ENCODE measurements at regions not wholly inside any gene's neighbourhood (a gene's known extent, or its start where the extent isn't known, plus 50 kb on each side); places are given as distances from the start of the nearest gene placed in this dataset.

DNA sequence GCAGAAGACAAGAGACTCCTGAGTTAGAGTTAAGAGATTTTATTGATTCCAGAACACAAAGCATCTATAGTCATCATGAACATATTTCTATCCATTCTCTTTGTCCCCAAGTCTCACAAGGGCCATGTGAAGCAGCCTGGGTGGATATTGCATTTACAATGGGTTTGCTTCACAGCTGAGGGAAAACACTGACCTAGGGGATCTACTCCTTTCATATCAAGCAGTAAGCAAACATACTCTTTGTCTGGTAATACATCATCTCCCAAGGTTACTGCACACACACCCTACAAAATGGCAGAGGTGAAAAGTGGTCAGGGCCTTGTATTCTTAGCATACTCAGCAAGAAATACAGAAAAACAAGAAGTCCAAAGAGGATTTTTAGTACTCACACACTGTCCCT lies 267.7 kb upstream of the BCHE start:
- Histone ChIP-seq H3K27me3 (no peaks in the 10 kb centered on the region), H3K27ac (no peak overlapping the region), H3K4me3 (no peak overlapping the region), H3K36me3 (no peaks in the 10 kb centered on the region), H3K4me1 (peaks cover 2% of the 10 kb centered on the region; the same call in 1 of the 2 replicates), H3K9me3 (replicated peaks) (no peaks in the 10 kb centered on the region)
- DNase-seq: no peak

DNA sequence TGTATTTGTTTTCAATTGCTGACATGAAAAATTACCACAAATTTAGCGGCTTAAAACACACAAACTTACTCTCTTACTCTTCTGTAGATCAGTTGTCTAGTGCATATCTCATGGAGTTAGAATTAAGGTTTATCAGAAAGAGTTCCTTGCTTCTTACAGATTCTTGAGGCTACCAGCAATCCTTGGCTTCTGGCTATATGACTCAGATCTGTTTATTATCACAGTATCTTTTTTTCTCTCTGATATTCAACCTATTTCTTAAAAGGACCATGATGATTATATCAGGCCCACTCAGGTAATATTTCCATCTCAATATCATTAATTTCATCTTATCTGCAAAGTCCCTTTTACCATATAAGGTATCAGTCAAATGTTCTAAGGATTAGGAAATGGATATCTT lies 263.5 kb upstream of the BCHE start:
- H3K36me3 ChIP-seq: no peaks in the 10 kb centered on the region
- no peaks in the 10 kb centered on the region for H3K4me1 ChIP-seq
- no peak overlapping the region for H3K4me3 ChIP-seq
- H3K27me3 ChIP-seq: no peaks in the 10 kb centered on the region
- H3K27ac ChIP-seq: no peak overlapping the region
- no peaks in the 10 kb centered on the region for H3K9me3 ChIP-seq (replicated peaks)
- DNase-seq: no peak

DNA sequence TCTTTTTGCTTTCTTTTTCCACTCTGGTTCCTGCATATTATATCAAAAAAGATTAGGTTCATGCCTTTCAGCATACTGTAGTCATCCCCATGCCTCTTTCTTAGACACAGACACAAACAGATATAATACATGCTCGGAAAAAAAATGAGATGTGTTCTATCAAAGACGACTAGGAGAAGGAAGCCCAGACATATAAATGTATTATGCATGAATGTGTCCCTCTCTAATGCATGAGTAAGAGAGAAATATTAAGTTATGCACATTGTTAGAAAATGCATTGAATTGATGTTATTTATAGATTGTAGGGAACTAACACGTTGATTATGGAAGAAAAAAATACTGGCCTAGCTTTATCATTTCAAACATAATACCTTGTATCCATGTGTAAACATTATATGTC lies 252.4 kb upstream of the BCHE start:
- Histone ChIP-seq H3K4me1 (no peaks in the 10 kb centered on the region), H3K9me3 (replicated peaks) (no peaks in the 10 kb centered on the region), H3K27ac (no peak overlapping the region), H3K36me3 (no peaks in the 10 kb centered on the region), H3K4me3 (no peak overlapping the region), H3K27me3 (no peaks in the 10 kb centered on the region)
- no peak for DNase-seq

DNA sequence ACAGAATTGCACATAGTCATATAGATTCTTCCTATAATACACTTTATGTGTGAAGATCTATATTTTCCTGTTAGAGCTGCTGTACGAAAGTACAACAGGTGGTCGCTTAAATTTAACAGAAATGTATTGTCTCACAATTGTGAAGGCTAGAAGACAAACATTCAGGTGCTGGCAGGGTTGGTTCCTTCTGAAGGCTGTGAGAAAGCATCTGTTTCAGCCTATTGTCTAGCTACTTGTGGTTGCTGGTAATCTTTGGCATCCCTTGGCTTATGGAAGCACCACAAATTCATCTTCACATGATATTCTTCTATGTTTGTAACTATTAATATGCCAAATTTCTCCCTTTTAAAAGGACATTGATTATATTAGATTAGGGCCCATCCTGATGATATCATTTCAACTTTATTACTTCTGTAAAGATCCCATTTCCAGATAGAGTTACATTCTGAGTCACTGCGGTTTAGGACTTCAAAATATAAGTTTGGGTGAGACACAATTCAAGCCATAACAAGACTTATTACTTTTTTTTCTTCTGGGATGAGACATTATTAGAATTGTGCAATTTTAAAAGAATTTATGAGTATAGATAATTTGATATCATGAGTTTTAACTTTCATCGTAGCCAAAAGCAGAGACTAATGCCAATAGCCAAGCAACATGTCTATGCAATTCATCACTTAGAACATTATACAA lies 248.1 kb upstream of the BCHE start:
- Histone ChIP-seq H3K4me3 (no peak overlapping the region), H3K9me3 (replicated peaks) (no peaks in the 10 kb centered on the region), H3K36me3 (no peaks in the 10 kb centered on the region), H3K27ac (no peak overlapping the region), H3K4me1 (no peaks in the 10 kb centered on the region), H3K27me3 (no peaks in the 10 kb centered on the region)
- peak in 1 of 2 experiments; percentile 13 for DNase-seq

DNA sequence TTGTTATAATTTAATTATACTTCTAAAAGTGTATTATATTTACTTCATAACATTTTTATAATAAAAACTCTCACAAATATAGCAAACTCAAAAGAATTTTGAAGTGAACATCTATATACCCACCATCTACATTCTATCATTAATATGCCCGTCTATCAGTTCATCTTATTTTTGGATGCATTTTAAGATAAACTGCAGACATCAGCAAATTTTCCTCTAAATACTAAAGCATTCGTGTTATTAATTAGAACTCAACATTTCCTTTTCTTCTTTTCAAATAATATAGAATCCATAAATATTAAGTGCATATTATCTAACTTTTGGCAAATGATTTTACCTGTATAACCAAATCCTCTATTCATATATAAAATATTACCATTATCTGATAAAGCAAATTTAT lies 242.9 kb upstream of the BCHE start:
- Histone ChIP-seq H3K9me3 (replicated peaks) (no peaks in the 10 kb centered on the region), H3K27ac (no peak overlapping the region), H3K36me3 (no peaks in the 10 kb centered on the region), H3K27me3 (no peaks in the 10 kb centered on the region), H3K4me1 (no peaks in the 10 kb centered on the region), H3K4me3 (no peak overlapping the region)
- DNase-seq: no peak

DNA sequence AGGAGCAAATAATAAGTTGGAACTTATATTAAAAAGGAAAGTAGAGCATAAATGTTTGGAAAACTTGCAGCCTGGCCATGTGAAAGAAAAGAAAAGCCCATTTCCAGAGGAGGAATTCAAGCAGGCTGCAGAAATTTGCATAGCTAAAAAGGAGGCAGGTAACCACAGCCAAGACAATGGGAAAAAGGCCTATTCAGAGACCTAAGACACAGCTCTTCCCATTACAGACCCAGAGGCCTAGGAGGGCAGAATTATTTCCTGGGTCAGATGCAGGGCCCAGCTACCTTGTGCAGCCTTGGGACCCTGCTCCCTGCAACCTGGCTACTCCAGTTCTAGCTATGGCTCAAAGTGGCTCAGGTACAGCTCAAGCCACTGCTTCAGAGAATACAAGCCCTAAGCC lies 234.6 kb upstream of the BCHE start:
- Histone ChIP-seq H3K4me3 (no peak overlapping the region), H3K4me1 (no peaks in the 10 kb centered on the region), H3K27me3 (no peaks in the 10 kb centered on the region), H3K9me3 (replicated peaks) (no peaks in the 10 kb centered on the region), H3K27ac (no peak overlapping the region), H3K36me3 (no peaks in the 10 kb centered on the region)
- no peak for DNase-seq

DNA sequence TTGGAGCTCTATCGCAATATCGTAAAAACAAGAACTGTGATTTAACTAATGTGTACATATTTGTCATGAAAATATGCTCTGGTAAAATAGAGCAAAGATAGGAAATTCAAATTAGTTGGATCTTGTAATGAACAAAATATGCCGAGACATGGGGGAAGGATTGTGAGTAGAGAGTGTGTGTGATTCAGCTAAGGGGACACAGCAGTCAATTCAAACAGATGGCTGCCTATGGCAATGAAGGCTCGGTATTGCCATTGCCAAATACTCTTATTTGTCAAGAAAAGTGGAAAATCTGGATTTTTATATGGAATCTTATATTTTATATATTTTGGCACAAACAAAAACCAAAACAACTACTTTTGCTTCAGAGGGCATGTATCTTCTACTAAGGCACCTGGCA lies 227.3 kb upstream of the BCHE start:
- no peaks in the 10 kb centered on the region for H3K36me3 ChIP-seq
- DNase-seq: no peak

DNA sequence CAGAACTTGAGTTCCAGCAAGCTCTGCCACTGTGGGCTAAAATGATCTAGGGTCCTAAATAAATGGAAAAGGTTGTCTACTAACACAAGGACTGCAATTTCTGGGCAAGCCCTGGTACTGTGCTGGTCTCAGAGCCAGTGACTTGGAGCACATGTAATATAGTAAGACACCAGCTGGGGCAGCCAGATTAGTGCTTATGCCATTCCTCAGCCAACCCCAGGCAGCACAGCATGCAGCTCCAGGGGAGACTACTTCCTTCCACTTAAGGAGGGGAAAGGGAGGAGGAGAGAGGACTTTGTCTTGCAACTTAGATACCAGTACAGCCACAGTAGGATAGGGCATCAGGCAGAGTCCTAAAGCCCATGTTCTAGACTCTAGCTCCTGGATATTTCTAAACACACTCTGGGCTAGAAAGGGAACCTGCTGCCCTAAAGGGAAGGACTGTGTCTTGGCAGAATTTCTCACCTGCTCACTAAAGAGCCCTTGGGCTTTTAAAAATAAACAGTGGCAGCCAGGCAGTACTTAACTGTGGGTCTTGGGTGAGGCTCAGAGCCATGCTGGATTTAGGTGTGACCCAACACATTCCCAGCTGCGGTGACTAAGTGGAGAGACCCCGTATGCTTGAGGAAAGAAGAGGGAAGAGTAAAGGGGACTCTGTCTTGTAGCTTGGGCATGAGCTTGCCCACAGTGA lies 223.7 kb upstream of the BCHE start:
- Histone ChIP-seq H3K4me3 (no peak overlapping the region), H3K27ac (no peak overlapping the region), H3K27me3 (no peaks in the 10 kb centered on the region), H3K9me3 (replicated peaks) (no peaks in the 10 kb centered on the region), H3K36me3 (no peaks in the 10 kb centered on the region), H3K4me1 (no peaks in the 10 kb centered on the region)
- DNase-seq: no peak

More for the DNA sequence above, 227.3 kb upstream of the BCHE start:
- no peaks in the 10 kb centered on the region for H3K27me3 ChIP-seq
- no peak overlapping the region for H3K4me3 ChIP-seq
- no peaks in the 10 kb centered on the region for H3K9me3 ChIP-seq (replicated peaks)
- no peak overlapping the region for H3K27ac ChIP-seq
- H3K4me1 ChIP-seq: no peaks in the 10 kb centered on the region

DNA sequence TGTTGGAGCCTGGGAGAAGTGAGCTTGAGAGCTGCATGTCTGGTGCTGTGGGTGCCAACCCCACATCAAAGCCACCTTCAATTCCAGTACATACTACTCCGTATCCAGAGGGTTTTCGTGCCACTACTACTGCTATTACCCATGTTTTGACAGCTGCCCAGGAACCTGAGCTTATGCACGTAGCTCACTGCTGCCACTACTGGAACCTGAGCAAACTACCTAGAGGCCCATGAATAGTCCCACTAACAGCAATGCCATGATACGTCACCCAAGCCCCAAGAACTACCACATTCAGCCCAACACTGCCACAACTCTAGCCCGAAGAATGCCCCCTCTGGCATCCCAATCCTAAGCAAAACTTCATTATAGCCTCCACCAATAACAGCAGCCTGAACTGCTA lies 215.2 kb upstream of the BCHE start:
- Histone ChIP-seq H3K27ac (no peak overlapping the region), H3K9me3 (replicated peaks) (no peaks in the 10 kb centered on the region), H3K27me3 (no peaks in the 10 kb centered on the region), H3K4me3 (no peak overlapping the region), H3K36me3 (no peaks in the 10 kb centered on the region), H3K4me1 (no peaks in the 10 kb centered on the region)
- DNase-seq: peak in 1 of 2 experiments; percentile 34

DNA sequence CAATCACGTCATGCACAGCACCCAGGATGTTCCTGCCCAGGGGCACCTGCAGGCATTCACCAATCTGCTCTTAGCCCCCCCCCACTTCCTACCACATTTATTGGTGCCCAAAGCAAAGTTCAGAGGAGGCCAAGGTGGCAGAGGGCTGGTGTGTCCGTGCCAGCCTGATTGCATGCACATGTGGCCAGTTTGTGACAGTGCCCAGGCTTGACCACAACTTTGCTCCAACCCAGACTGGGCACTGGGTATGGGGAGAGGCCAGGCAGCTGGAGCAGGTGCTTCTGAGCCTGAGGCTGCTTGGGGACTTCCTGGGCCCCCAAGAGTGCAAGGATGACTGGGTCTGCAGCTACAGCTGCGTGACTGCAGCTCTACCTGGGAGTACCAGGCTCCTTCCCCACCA lies 192.3 kb upstream of the BCHE start:
- H3K9me3 ChIP-seq (replicated peaks): no peaks in the 10 kb centered on the region
- no peaks in the 10 kb centered on the region for H3K27me3 ChIP-seq
- no peak for DNase-seq
- no peak overlapping the region for H3K27ac ChIP-seq
- no peaks in the 10 kb centered on the region for H3K4me1 ChIP-seq
- H3K36me3 ChIP-seq: no peaks in the 10 kb centered on the region
- no peak overlapping the region for H3K4me3 ChIP-seq

DNA sequence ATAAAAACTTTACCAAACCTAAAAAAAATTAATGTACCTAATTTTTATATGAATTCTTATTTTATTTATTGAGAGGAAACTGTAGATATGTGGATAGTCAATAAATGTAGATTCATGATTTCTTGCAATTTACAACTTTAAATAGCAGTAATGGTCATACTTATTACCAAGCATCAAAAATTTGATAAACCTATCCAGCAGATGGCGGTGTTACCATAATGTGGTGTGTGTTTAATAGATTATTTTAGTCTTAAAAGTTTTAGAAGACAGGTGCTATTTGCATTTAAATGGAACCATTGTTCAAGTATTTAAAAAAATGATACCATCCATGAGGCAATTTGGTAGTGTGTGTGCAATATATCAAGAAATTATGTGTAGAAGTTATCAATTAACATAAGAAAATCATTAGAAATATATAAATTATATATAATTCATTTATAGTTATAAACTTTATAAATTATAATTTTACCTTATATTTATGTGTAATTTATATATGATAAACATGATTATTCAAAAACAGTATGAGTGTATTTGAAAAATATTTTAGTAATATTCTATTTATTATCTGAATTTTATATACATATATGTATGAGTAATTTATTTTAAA lies 176.0 kb upstream of the BCHE start:
- no peaks in the 10 kb centered on the region for H3K36me3 ChIP-seq
- H3K4me1 ChIP-seq: no peaks in the 10 kb centered on the region
- no peaks in the 10 kb centered on the region for H3K27me3 ChIP-seq
- peak; percentile 14 to 66 for DNase-seq
- no peak overlapping the region for H3K4me3 ChIP-seq
- no peak overlapping the region for H3K27ac ChIP-seq
- H3K9me3 ChIP-seq (replicated peaks): no peaks in the 10 kb centered on the region

DNA sequence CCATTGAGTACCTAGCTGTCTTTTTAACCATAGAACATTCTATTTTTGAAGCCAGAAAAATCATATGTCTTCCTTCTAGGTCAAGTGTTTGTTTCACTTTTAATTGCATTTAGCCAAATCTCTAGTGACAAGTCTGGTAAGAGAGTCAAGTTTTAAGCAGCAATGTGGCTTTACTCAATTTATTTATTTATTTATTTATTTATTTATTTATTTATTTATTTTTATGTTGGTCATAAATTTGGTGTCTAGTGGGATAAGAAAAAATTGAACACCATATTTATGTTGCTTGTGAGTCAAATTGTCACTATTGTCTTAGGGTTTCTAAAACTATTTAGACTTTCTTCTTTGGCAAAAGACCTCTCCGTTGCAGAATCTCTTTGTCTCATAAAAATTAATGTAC lies 174.5 kb upstream of the BCHE start:
- Histone ChIP-seq H3K36me3 (no peaks in the 10 kb centered on the region), H3K9me3 (replicated peaks) (no peaks in the 10 kb centered on the region), H3K27ac (no peak overlapping the region), H3K4me3 (no peak overlapping the region), H3K4me1 (no peaks in the 10 kb centered on the region), H3K27me3 (no peaks in the 10 kb centered on the region)
- DNase-seq: no peak

DNA sequence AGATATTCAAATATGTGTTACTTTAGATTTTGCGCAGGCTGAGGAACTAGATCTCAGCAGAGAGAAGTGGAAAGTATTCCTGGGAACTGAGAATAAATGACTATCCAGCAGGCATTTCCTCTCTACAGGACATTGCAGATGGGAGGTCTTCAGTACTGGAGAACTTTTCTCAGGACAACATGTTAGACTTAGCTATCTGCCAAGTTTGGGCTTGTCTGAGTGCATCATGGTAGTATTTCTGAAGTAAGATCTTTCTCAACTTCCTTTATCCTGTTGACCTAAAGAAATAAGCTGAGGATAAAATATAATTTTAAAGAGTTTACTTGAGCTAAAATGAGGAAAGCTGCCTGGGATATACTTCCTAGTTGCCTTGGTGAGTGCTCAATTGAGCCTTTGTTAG lies 167.9 kb upstream of the BCHE start:
- H3K27me3 ChIP-seq: no peaks in the 10 kb centered on the region
- no peak for DNase-seq
- no peak overlapping the region for H3K4me3 ChIP-seq
- no peaks in the 10 kb centered on the region for H3K9me3 ChIP-seq (replicated peaks)
- H3K36me3 ChIP-seq: no peaks in the 10 kb centered on the region
- H3K27ac ChIP-seq: no peak overlapping the region
- H3K4me1 ChIP-seq: no peaks in the 10 kb centered on the region

DNA sequence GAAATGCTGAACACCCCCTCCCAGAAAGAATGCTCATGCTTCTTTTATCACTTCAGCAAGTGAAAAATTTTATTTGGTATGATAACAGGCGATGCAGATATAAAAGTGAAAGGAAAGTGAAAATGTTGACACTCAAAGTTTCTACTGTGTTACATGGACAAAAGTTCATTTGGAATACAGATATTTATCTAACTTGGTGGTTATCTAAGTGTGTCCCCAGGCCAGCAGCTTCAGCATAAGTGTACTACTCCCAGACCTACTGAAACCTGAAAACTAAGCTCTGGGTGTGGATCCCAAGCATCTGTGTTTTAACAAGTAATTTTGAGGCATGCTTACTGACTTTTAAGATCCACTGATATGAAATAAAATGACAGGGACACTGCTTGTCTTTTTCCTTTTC lies 157.1 kb upstream of the BCHE start:
- H3K4me1 ChIP-seq: no peaks in the 10 kb centered on the region
- no peaks in the 10 kb centered on the region for H3K27me3 ChIP-seq
- no peaks in the 10 kb centered on the region for H3K36me3 ChIP-seq
- H3K4me3 ChIP-seq: no peak overlapping the region
- H3K27ac ChIP-seq: no peak overlapping the region
- no peaks in the 10 kb centered on the region for H3K9me3 ChIP-seq (replicated peaks)
- DNase-seq: no peak

DNA sequence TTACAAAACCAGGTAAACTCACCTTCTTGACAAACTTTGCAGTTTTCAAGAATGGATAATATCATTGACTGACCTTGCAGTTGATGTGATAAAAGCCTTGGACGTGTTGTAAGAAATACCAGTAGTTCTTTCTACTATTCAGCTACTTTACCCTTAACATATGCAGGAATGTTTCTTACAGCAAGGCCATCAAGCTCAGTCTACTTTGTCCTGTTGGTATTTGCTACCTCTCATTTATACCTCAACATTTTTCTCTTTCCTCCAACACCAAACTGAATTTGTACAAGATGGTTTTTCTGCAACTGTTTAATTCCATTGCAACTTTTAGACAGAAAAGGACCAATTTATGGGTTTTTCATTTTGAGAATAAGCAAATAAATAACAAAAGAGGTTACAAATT lies 147.4 kb upstream of the BCHE start:
- H3K4me1 ChIP-seq: no peaks in the 10 kb centered on the region
- no peak for DNase-seq
- H3K36me3 ChIP-seq: no peaks in the 10 kb centered on the region
- no peak overlapping the region for H3K4me3 ChIP-seq
- H3K9me3 ChIP-seq (replicated peaks): no peaks in the 10 kb centered on the region
- H3K27me3 ChIP-seq: no peaks in the 10 kb centered on the region
- H3K27ac ChIP-seq: no peak overlapping the region

DNA sequence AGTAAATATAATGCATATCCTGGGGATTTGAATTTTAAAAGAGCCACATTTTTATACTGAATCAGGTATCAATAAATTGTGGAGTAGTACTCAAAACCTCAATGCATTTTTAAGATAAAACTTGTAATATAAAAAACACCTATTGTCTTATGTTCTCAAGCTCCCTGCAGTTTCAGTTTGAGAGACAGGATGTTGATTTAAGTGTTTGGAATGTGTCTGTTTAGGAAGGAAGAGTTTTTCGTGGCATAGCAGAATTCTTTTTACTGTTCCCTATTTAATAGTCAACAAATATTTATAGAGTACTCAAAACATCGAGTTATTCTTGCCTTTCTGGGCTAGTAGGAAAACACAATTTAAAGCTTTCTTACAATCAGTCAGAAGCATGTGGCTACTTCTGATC lies 146.1 kb upstream of the BCHE start:
- no peak overlapping the region for H3K27ac ChIP-seq
- no peaks in the 10 kb centered on the region for H3K4me1 ChIP-seq
- DNase-seq: no peak
- no peak overlapping the region for H3K4me3 ChIP-seq
- H3K27me3 ChIP-seq: no peaks in the 10 kb centered on the region
- H3K9me3 ChIP-seq (replicated peaks): no peaks in the 10 kb centered on the region
- no peaks in the 10 kb centered on the region for H3K36me3 ChIP-seq

Measured in SJCRH30 (cell line).